ENCODE measurements at regions not wholly inside any gene's neighbourhood (a gene's known extent, or its start where the extent isn't known, plus 50 kb on each side); places are given as distances from the start of the nearest gene placed in this dataset.

GRCh38 chr2:134004467-134004866, 249.4 kb upstream of the MGAT5 start:
- H2AK9ac ChIP-seq (replicated peaks; ENCODE audit: low read depth, low read length, poor library complexity) = no peak overlapping the region
- DNase-seq (no peak), ATAC-seq (ENCODE audit: low read depth) (no peak)
- no peaks in the 10 kb centered on the region for H3K36me3 ChIP-seq (ENCODE audit: control insufficient read depth, insufficient read depth, low read length)
- intact Hi-C loops (cut with micrococcal nuclease) = no loop called here
- no peak overlapping the region for H3K4ac ChIP-seq (ENCODE audit: low read depth, low read length)
- H3K4me1 ChIP-seq (ENCODE audit: control insufficient read depth, insufficient read depth, low read length) = peaks cover 4% of the 10 kb centered on the region
- BruUV-seq (replicated peaks) = no TSS peak
- H2AK5ac ChIP-seq (ENCODE audit: low read depth, low read length) = no peak overlapping the region
- H2BK15ac ChIP-seq (ENCODE audit: low read depth, low read length) = no peak overlapping the region
- H3K4me3 ChIP-seq (ENCODE audit: insufficient read depth, low read depth, low read length) = no peak overlapping the region
- no peaks in the 10 kb centered on the region; the same call in 1 of the 2 replicates for H3K9me1 ChIP-seq (ENCODE audit: insufficient read depth, low read length)
- no peaks in the 10 kb centered on the region for H4K20me1 ChIP-seq (ENCODE audit: insufficient read depth, low read length)
- no peak overlapping the region for H3K56ac ChIP-seq (ENCODE audit: extremely low read depth, insufficient read depth, low read length)
- no peak overlapping the region for H2BK120ac ChIP-seq (ENCODE audit: low read depth, low read length)
- no peak overlapping the region for H3K9ac ChIP-seq (ENCODE audit: low read depth, low read length)
- no peak overlapping the region for H4K5ac ChIP-seq (ENCODE audit: low read depth, low read length)
- no peak overlapping the region for H3K4me2 ChIP-seq (ENCODE audit: low read depth, low read length)
- no peak overlapping the region for H4K8ac ChIP-seq (ENCODE audit: low read depth in 2 of 2, low read length in 2 of 2)
- dilution Hi-C loops (cut with HindIII; ENCODE audit: low sequenced_read_pairs, unreplicated experiment) = no loop called here
- H2BK5ac ChIP-seq (ENCODE audit: low read depth, low read length, poor library complexity, severe bottlenecking) = no peak overlapping the region
- no peak overlapping the region for H2BK20ac ChIP-seq (ENCODE audit: low read depth, low read length)
- H3K9me3 ChIP-seq (ENCODE audit: control insufficient read depth, insufficient read depth, low read length) = no peaks in the 10 kb centered on the region
- POLR2A ChIA-PET (ENCODE audit: unreplicated experiment) = no interaction called here
- CTCF ChIA-PET = interaction anchor here (0.6 kb wide), 1 partner anchor 13 kb away, joined by 3 read pairs; no protein-coding TSS in a partner anchor
- H3K23ac ChIP-seq (ENCODE audit: low read depth, low read length) = no peak overlapping the region
- H3K27me3 ChIP-seq (ENCODE audit: control insufficient read depth, insufficient read depth, low read length) = no peaks in the 10 kb centered on the region
- TF ChIP-seq, protein P1, sequence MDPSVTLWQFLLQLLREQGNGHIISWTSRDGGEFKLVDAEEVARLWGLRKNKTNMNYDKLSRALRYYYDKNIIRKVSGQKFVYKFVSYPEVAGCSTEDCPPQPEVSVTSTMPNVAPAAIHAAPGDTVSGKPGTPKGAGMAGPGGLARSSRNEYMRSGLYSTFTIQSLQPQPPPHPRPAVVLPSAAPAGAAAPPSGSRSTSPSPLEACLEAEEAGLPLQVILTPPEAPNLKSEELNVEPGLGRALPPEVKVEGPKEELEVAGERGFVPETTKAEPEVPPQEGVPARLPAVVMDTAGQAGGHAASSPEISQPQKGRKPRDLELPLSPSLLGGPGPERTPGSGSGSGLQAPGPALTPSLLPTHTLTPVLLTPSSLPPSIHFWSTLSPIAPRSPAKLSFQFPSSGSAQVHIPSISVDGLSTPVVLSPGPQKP (IDR thresholded peaks at IDR 0.05; ENCODE audit: borderline replicate concordance, low read depth, low read length) = no peak
- TF ChIP-seq MAZ (IDR thresholded peaks at IDR 0.05; ENCODE audit: borderline replicate concordance, low read depth, low read length) (no peak), MXI1 (IDR thresholded peaks at IDR 0.05; ENCODE audit: borderline replicate concordance, low read depth, low read length) (no peak), BHLHE40 (IDR thresholded peaks at IDR 0.05; ENCODE audit: low read depth, low read length) (no peak), NFE2L2 (IDR thresholded peaks at IDR 0.05; ENCODE audit: low read depth, low read length) (no peak), POLR2A (IDR thresholded peaks at IDR 0.05; ENCODE audit: low read depth, low read length) (no peak), CHD1 (IDR thresholded peaks at IDR 0.05; ENCODE audit: low read depth, low read length) (no peak), SMC3 (IDR thresholded peaks at IDR 0.05; ENCODE audit: low read depth, low read length) (no peak), FOS (IDR thresholded peaks at IDR 0.05; ENCODE audit: low read depth, low read length) (no peak), RFX5 (IDR thresholded peaks at IDR 0.05; ENCODE audit: low read depth, low read length) (no peak), RCOR1 (IDR thresholded peaks at IDR 0.05; ENCODE audit: insufficient replicate concordance, low read length) (no peak), MAFK (IDR thresholded peaks at IDR 0.05; ENCODE audit: low read depth, low read length) (no peak), CEBPB (IDR thresholded peaks at IDR 0.05; ENCODE audit: low read depth, low read length) (no peak), CTCF (conservative IDR thresholded peaks at IDR 0.05; ENCODE audit: low read depth, low read length) (no peak)
- H2AFZ ChIP-seq (replicated peaks; ENCODE audit: low read length, poor library complexity) = no peak overlapping the region
- WGBS, 2 experiments (ENCODE audit: extremely low coverage in 2 of 2, insufficient read length in 1 of 2) = no CpG with 5 or more reads among the region's 1 CpG
- no peak overlapping the region for H4K91ac ChIP-seq (ENCODE audit: insufficient read depth, low read depth, low read length)
- no peak overlapping the region for H3K18ac ChIP-seq (ENCODE audit: low read depth, low read length)
- in situ Hi-C loops (cut with MboI; ENCODE audit: low sequenced_read_pairs) = no loop called here
- no peak overlapping the region for H3K14ac ChIP-seq (replicated peaks; ENCODE audit: low read depth, low read length)
- no peak overlapping the region for H3K27ac ChIP-seq (ENCODE audit: insufficient read depth, low read length)
- no peaks in the 10 kb centered on the region for H3K79me1 ChIP-seq (ENCODE audit: low read depth in 1 of 2, low read length in 2 of 2)
